IMR-90 (cell line): ENCODE measurements at regions not wholly inside any gene's neighbourhood (a gene's known extent, or its start where the extent isn't known, plus 50 kb on each side); places are given as distances from the start of the nearest gene placed in this dataset.

Source experiments
- ATAC-seq: fragments of 200-7000 bp; cut with Tn5 transposase; 2 replicates; pipeline ENCODE4 v1.9.1; 2020; ENCODE audit warnings: low read depth, mild to moderate bottlenecking, moderate library complexity
- BruUV-seq: library from RNA; stranded (reverse); fragments of 400-500 nt; replicated peaks from 2 replicates; lab custom pipeline; 2021; lab: Mats Ljungman, UMichigan
- CTCF ChIA-PET: fragments of 300-600 bp; formaldehyde crosslinking; extraction: SDS; loops from one replicate; lab custom pipeline; 2021; ENCODE audit warnings: antibody characterized with exemption; lab: Yijun Ruan, JAX
- POLR2A ChIA-PET: fragments of 300-600 bp; sonication (Branson Sonifier 250); formaldehyde crosslinking; loops from one replicate; lab custom pipeline; 2022; ENCODE audit warnings: antibody characterized with exemption; ENCODE audit not compliant: unreplicated experiment; lab: Charles Lee
- DNase-seq: peaks from one replicate; pipeline ENCODE4 v3.0.0; 2013
- H2AFZ ChIP-seq: replicated peaks from 2 replicates; pipeline ENCODE3; 2013; ENCODE audit warnings: low read length, mild to moderate bottlenecking; ENCODE audit not compliant: poor library complexity
- H2AK5ac ChIP-seq: 2 replicates; pipeline ENCODE4 v1.6.1; 2013; ENCODE audit warnings: low read depth, low read length, inconsistent platforms
- H2AK9ac ChIP-seq: replicated peaks from 2 replicates; pipeline ENCODE3; 2013; ENCODE audit warnings: mild to moderate bottlenecking, low read depth, low read length, moderate library complexity; ENCODE audit not compliant: poor library complexity
- H2BK120ac ChIP-seq: 2 replicates; pipeline ENCODE4 v1.6.1; 2013; ENCODE audit warnings: low read depth, low read length, inconsistent platforms
- H2BK15ac ChIP-seq: 3 replicates; pipeline ENCODE4 v1.6.1; 2013; ENCODE audit warnings: low read depth, low read length, inconsistent platforms
- H2BK20ac ChIP-seq: 2 replicates; pipeline ENCODE4 v1.6.1; 2013; ENCODE audit warnings: low read depth, mild to moderate bottlenecking, inconsistent platforms, low read length, moderate library complexity
- H2BK5ac ChIP-seq: 2 replicates; pipeline ENCODE4 v1.6.1; 2013; ENCODE audit warnings: mild to moderate bottlenecking, low read depth, low read length, inconsistent platforms; ENCODE audit not compliant: poor library complexity, severe bottlenecking
- H3K14ac ChIP-seq: replicated peaks from 2 replicates; pipeline ENCODE4 v1.6.1; 2013; ENCODE audit warnings: low read depth, low read length, inconsistent platforms
- H3K18ac ChIP-seq: 2 replicates; pipeline ENCODE4 v1.6.1; 2013; ENCODE audit warnings: low read depth, low read length, control low read depth
- H3K23ac ChIP-seq: 2 replicates; pipeline ENCODE4 v1.6.1; 2013; ENCODE audit warnings: low read depth, low read length, inconsistent platforms
- H3K27ac ChIP-seq: 2 replicates; pipeline ENCODE4 v1.5.1; 2013; ENCODE audit warnings: mild to moderate bottlenecking, control low read depth, low read length; ENCODE audit not compliant: insufficient read depth
- H3K27me3 ChIP-seq: 2 replicates; pipeline ENCODE4 v1.6.1; 2013; ENCODE audit warnings: low read length; ENCODE audit not compliant: control insufficient read depth, insufficient read depth
- H3K36me3 ChIP-seq: 2 replicates; pipeline ENCODE4 v1.6.1; 2013; ENCODE audit warnings: low read length, mixed read lengths; ENCODE audit not compliant: control insufficient read depth, insufficient read depth
- H3K4ac ChIP-seq: 2 replicates; pipeline ENCODE4 v1.6.1; 2013; ENCODE audit warnings: low read depth, low read length, inconsistent platforms
- H3K4me1 ChIP-seq: 2 replicates; pipeline ENCODE4 v1.6.1; 2013; ENCODE audit warnings: low read length, mixed read lengths; ENCODE audit not compliant: control insufficient read depth, insufficient read depth
- H3K4me2 ChIP-seq: 2 replicates; pipeline ENCODE4 v1.6.1; 2013; ENCODE audit warnings: low read depth, mild to moderate bottlenecking, control low read depth, low read length, moderate library complexity
- H3K4me3 ChIP-seq: 2 replicates; pipeline ENCODE4 v1.5.1; 2013; ENCODE audit warnings: low read depth, mild to moderate bottlenecking, control low read depth, low read length, moderate library complexity; ENCODE audit not compliant: insufficient read depth
- H3K56ac ChIP-seq: 2 replicates; pipeline ENCODE4 v1.6.1; 2013; ENCODE audit warnings: low read length, inconsistent platforms; ENCODE audit not compliant: insufficient read depth; ENCODE audit errors: extremely low read depth
- H3K79me1 ChIP-seq, 2 experiments: 2 replicates each; pipeline ENCODE4 v1.6.1; 2013; ENCODE audit warnings: low read length in 2 of 2, inconsistent platforms in 1 of 2, low read depth in 1 of 2
- H3K9ac ChIP-seq: 2 replicates; pipeline ENCODE4 v1.6.1; 2013; ENCODE audit warnings: low read depth, low read length, control low read depth
- H3K9me1 ChIP-seq: 2 replicates; pipeline ENCODE4 v1.6.1; 2013; ENCODE audit warnings: low read length, inconsistent platforms; ENCODE audit not compliant: insufficient read depth
- H3K9me3 ChIP-seq: 2 replicates; pipeline ENCODE4 v1.6.1; 2013; ENCODE audit warnings: low read length; ENCODE audit not compliant: control insufficient read depth, insufficient read depth
- H4K20me1 ChIP-seq: 2 replicates; pipeline ENCODE4 v1.6.1; 2013; ENCODE audit warnings: low read length, inconsistent platforms; ENCODE audit not compliant: insufficient read depth
- H4K5ac ChIP-seq: 2 replicates; pipeline ENCODE4 v1.6.1; 2013; ENCODE audit warnings: mild to moderate bottlenecking, low read depth, low read length, control low read depth
- H4K8ac ChIP-seq, 2 experiments: 2 replicates each; pipeline ENCODE4 v1.6.1; 2013; ENCODE audit warnings: low read depth in 2 of 2, low read length in 2 of 2, control low read depth in 1 of 2, inconsistent platforms in 1 of 2
- H4K91ac ChIP-seq: 2 replicates; pipeline ENCODE4 v1.6.1; 2013; ENCODE audit warnings: low read depth, low read length, inconsistent platforms; ENCODE audit not compliant: insufficient read depth
- NFE2L2 ChIP-seq: fragments of 150-350 bp; IDR thresholded peaks from 2 replicates; pipeline ENCODE4 v1.6.1; 2016; ENCODE audit warnings: low read depth, mild to moderate bottlenecking, low read length
- POLR2A ChIP-seq: IDR thresholded peaks from 2 replicates; pipeline ENCODE4 v1.6.1; 2012; ENCODE audit warnings: mild to moderate bottlenecking, low read depth, low read length
- RCOR1 ChIP-seq: IDR thresholded peaks from 2 replicates; pipeline ENCODE4 v1.6.1; 2012; ENCODE audit warnings: mild to moderate bottlenecking, low read length, improper control_type of control experiment; ENCODE audit not compliant: insufficient replicate concordance
- SMC3 ChIP-seq: fragments of 150-350 bp; IDR thresholded peaks from 2 replicates; pipeline ENCODE4 v1.6.1; 2016; ENCODE audit warnings: low read depth, mild to moderate bottlenecking, antibody characterized with exemption, low read length, moderate library complexity
- WGBS, 2 experiments: methylation state at CpG; one replicate each; pipeline versions ENCODE4 v1.1.5 to v1.1.7; 2013; ENCODE audit warnings: missing lambda C conversion rate in 2 of 2; ENCODE audit not compliant: insufficient read length in 1 of 2; ENCODE audit errors: extremely low coverage in 2 of 2; 5-methylcytosine and 5-hydroxymethylcytosine counted together
- dilution Hi-C: fragments of 300-500 bp; cut with HindIII; formaldehyde crosslinking; loops from one replicate; pipeline ENCODE4 v1.14.3; 2018; ENCODE audit warnings: low sequenced_read_pairs; ENCODE audit not compliant: unreplicated experiment
- in situ Hi-C: fragments of 300-500 bp; cut with MboI; formaldehyde crosslinking; loops from 3 replicates; pipeline ENCODE4 v1.14.3; 2019; ENCODE audit warnings: low sequenced_read_pairs, inconsistent platforms, mixed read lengths
- intact Hi-C: fragments of 100-400 bp; cut with micrococcal nuclease; formaldehyde crosslinking; loops from 2 replicates; pipeline ENCODE4 v1.10.0; 2022
- TF ChIP-seq, protein P1 (sequence below): fragments of 150-350 bp; IDR thresholded peaks from 2 replicates; pipeline ENCODE4 v1.6.1; 2016; ENCODE audit warnings: low read depth, mild to moderate bottlenecking, low read length, moderate library complexity, borderline replicate concordance

DNA sequence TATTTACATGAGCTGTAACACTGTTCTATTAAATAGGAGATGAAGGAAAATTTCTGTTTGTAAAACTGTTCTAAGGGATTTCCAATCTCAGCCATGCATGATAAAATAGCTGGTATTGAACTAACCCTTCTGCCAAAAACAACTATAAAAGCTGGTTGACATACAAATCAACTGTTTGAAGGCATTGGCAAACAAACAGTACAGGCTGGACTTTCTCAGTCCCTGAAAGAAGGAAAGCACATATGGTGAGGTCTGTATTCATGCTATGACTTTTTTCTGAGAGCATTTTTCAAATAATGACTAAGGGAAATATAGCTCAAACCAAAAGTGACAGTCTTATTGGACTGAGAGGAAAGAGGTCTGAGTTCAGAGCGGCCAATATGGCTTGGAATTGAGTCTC, 117.0 kb upstream of the CCDC54 start:
- Histone ChIP-seq H3K9me3 (no peaks in the 10 kb centered on the region), H3K23ac (no peak overlapping the region), H4K20me1 (no peaks in the 10 kb centered on the region), H4K91ac (no peak overlapping the region), H3K18ac (no peak overlapping the region), H3K14ac (no peak overlapping the region), H2AK9ac (no peak overlapping the region), H2BK15ac (no peak overlapping the region), H3K79me1 (no peaks in the 10 kb centered on the region), H3K56ac (no peak overlapping the region), H2BK20ac (no peak overlapping the region), H3K36me3 (no peaks in the 10 kb centered on the region), H4K8ac (no peak overlapping the region), H3K9ac (no peak overlapping the region), H3K27ac (no peak overlapping the region), H3K4ac (no peak overlapping the region), H2BK5ac (no peak overlapping the region), H2AFZ (no peak overlapping the region), H3K4me2 (no peak overlapping the region), H3K9me1 (no peaks in the 10 kb centered on the region), H2AK5ac (no peak overlapping the region), H3K4me1 (no peaks in the 10 kb centered on the region), H3K4me3 (no peak overlapping the region), H3K27me3 (no peaks in the 10 kb centered on the region), H4K5ac (no peak overlapping the region), H2BK120ac (no peak overlapping the region)
- intact Hi-C loops, result no loop called here
- TF ChIP-seq NFE2L2 (no peak), RCOR1 (no peak), SMC3 (no peak), POLR2A (no peak)
- TF ChIP-seq, protein P1, sequence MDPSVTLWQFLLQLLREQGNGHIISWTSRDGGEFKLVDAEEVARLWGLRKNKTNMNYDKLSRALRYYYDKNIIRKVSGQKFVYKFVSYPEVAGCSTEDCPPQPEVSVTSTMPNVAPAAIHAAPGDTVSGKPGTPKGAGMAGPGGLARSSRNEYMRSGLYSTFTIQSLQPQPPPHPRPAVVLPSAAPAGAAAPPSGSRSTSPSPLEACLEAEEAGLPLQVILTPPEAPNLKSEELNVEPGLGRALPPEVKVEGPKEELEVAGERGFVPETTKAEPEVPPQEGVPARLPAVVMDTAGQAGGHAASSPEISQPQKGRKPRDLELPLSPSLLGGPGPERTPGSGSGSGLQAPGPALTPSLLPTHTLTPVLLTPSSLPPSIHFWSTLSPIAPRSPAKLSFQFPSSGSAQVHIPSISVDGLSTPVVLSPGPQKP, result no peak
- in situ Hi-C loops, result no loop called here
- POLR2A ChIA-PET, result no interaction called here
- ATAC-seq, result no peak
- BruUV-seq, result no TSS peak
- WGBS, 2 experiments, result no CpG with 5 or more reads among the region's 1 CpG
- dilution Hi-C loops, result no loop called here
- CTCF ChIA-PET, result interaction anchor here (1.1 to 1.6 kb wide), 2 partner anchors 24 to 161 kb away, joined by 3 to 4 read pairs; no protein-coding TSS in a partner anchor
- DNase-seq, result no peak
